PFSK-1 (cell line): ENCODE measurements at regions not wholly inside any gene's neighbourhood (a gene's known extent, or its start where the extent isn't known, plus 50 kb on each side); places are given as distances from the start of the nearest gene placed in this dataset.

Source experiments
- FOXP2 ChIP-seq: optimal IDR thresholded peaks from 2 replicates; pipeline ENCODE3; 2011; ENCODE audit warnings: borderline replicate concordance, control low read depth, inconsistent platforms; ENCODE audit not compliant: insufficient read depth; ENCODE audit errors: extremely low read length, extremely low read depth
- POLR2AphosphoS5 ChIP-seq: IDR thresholded peaks from 2 replicates; pipeline ENCODE4 v1.6.1; 2012; ENCODE audit warnings: low read depth, mild to moderate bottlenecking, control low read depth, low read length, moderate library complexity
- REST ChIP-seq, 2 experiments: IDR thresholded peaks; 2 replicates each; pipeline versions ENCODE4 v1.6.1 to v1.8.0; 2011 to 2012; ENCODE audit warnings: low read depth in 2 of 2, low read length in 2 of 2, control low read depth in 1 of 2, inconsistent platforms in 1 of 2, mild to moderate bottlenecking in 1 of 2, moderate library complexity in 1 of 2; ENCODE audit not compliant: insufficient read depth in 1 of 2
- SIN3A ChIP-seq: IDR thresholded peaks from 2 replicates; pipeline ENCODE4 v1.6.1; 2012; ENCODE audit warnings: mild to moderate bottlenecking, low read length, moderate library complexity, borderline replicate concordance; ENCODE audit not compliant: insufficient read depth
- TAF1 ChIP-seq: IDR thresholded peaks from 2 replicates; pipeline ENCODE4 v1.6.1; 2012; ENCODE audit warnings: low read length, control low read depth, borderline replicate concordance; ENCODE audit not compliant: insufficient read depth

GRCh38 chr12:77477907-77478533 is 352.7 kb upstream of the NAV3 start:
- no peak for TF ChIP-seq FOXP2
- TF ChIP-seq REST (IDR thresholded peaks at IDR 0.05; ENCODE audit: insufficient read depth in 1 of 2, low read depth in 2 of 2, low read length in 2 of 2) = no peak
- TF ChIP-seq POLR2AphosphoS5 = no peak
- TF ChIP-seq TAF1 = no peak

- TF ChIP-seq FOXP2 = no peak
- no peak for TF ChIP-seq POLR2AphosphoS5
- TF ChIP-seq TAF1 = no peak
- TF ChIP-seq REST (IDR thresholded peaks at IDR 0.05; ENCODE audit: insufficient read depth in 1 of 2, low read depth in 2 of 2, low read length in 2 of 2) = no peak
- TF ChIP-seq SIN3A = no peak
These were observed 358.9 kb upstream of the NAV3 start for GRCh38 chr12:77471801-77472200.

- TF ChIP-seq POLR2AphosphoS5 = no peak
- TF ChIP-seq REST (IDR thresholded peaks at IDR 0.05; ENCODE audit: insufficient read depth in 1 of 2, low read depth in 2 of 2, low read length in 2 of 2) = no peak
- TF ChIP-seq FOXP2 = no peak
- no peak for TF ChIP-seq SIN3A
- TF ChIP-seq TAF1 = no peak
These were observed 360.9 kb upstream of the NAV3 start for GRCh38 chr12:77469578-77470333.

- no peak for TF ChIP-seq POLR2AphosphoS5
- TF ChIP-seq FOXP2 = no peak
- TF ChIP-seq SIN3A = no peak
- no peak for TF ChIP-seq REST (IDR thresholded peaks at IDR 0.05; ENCODE audit: insufficient read depth in 1 of 2, low read depth in 2 of 2, low read length in 2 of 2)
- TF ChIP-seq TAF1 = no peak
These were observed 377.3 kb upstream of the E2F7 start for GRCh38 chr12:77442633-77443032.
